NCI-H2107 (cell line): ENCODE measurements at regions not wholly inside any gene's neighbourhood (a gene's known extent, or its start where the extent isn't known, plus 50 kb on each side); places are given as distances from the start of the nearest gene placed in this dataset.

Source experiments
- DNase-seq: peaks from one replicate; lab custom pipeline; 2025; lab: John Stamatoyannopoulos, UW

DNA sequence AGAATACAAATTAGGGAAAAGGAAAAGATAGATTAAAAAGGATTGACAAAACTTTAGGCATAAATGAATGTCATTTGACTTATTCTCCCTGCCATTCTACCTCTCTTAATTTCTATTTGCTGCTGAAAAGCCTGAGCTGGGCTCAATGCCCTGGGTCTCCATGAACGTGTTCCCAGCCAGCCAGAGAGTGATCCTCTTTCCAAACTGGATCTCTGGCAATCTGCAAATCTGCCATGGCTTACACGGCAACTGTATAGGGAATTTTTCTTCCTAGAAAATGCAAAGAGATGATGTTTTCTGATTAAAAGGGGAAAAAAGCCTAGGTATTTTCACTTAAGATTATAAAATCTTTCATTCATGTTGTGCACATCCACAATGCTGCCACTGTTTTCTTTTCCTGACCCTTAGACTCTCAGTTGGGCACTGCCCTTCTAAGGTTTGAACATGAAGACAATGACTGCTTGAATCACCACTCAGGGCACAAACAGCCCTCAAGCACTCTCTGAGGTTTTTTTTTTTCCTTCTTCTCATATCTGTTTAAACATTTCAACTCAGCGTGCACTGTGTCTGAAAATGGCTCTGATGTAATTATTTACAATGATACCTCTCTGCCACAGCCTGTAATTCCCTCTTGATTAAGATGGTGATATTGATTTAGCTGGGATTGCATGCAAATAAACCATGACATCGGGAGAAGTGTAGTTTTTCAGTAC, 60.3 kb downstream of the DACT1 start:
- peak; percentile 66 for DNase-seq

DNA sequence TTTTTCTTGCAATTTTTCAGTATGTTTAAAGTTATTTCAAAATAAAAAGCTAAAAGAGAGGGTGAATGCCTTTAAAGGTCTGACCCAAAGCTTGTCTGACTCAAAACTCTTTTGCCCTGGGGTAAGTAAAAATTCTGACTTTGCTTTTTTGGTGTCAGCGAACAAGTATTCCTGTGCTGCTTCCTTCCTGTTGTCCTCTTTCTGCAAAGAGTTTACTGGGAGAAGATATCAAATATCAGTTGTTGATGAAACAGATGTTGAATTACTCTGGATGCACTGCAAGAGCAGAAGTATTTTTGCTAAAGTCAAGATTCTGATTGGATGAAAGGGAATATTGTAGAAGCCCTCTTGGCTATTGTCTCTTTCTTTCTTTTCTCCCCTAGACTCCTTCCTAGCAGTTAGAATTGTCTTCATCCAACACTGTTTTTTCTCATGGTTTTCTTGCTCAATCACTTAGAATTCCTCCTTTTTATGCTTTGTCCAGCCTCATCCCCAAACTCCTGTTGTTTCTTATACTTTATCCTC, 62.0 kb downstream of the DACT1 start:
- no peak for DNase-seq

DNA sequence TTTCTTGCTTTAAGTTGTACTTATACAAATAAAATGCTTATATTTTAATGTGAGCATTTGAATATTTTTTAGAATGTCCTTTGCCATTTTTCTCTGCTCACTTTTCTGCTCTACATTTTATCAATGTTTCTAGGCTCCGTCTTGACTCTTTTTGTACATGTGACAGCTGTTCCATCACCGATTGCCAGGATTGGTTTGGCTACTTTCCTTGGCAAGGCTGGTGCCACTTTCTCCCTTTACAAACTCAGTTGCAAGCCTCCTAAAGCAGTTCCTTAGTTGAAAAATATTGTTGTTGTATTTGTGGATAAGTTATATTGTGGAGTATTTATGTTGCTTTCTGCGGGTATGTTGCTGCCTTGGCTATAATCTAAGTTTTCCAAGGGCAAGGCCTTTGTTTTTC, 63.4 kb downstream of the DACT1 start:
- no peak for DNase-seq

DNA sequence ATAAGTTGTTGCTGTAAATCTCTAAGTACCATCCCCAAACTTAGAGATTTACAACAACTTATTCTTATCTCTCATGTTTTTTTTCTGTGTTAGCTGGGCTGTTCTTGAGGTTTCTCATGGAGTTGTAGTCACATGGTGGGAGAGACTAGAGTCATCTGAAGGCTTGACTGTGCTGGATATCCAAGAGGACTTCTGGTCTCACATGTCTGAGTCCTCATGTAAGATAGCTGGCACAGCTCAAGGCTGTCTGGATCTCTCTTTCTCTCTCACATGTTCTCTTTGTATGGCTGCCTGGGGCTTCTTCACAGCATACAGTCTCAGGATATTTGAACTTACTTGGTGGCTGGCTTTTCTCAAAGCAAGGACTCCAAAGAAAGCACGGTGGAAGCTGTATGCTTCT, 63.8 kb downstream of the DACT1 start:
- DNase-seq, result no peak

DNA sequence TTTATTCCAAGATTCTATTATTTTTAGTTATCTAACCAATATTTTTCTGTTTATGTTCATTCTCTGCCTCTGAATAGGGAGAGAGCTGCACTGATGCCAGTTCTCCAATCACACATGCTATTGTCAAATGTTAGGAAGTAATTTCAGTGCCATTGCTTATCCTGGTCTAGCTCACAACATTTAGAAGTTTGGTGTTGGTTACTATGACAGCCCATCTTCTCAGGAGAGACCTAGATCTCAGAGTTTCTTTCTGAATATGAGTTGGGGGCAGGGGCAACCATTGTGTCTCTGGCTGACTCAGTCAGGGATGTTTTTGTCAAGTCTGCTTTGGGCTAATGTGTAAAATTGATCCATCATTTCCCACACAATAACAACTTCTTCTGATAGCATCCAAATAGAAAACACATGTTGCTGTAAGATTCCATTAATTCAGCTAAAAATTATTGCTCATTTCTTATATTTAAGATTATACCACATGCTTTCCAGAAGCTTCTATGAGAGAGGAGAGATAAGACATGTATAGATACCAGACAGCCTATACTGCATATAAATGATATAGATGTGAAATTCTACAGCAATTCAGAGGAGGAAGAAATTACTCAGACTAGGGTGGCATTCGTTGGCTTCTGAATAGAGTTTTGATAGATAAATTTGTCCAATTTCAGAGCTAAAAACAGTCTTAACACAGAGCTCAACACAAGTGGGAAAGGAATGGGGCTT, 64.8 kb downstream of the DACT1 start:
- no peak for DNase-seq

DNA sequence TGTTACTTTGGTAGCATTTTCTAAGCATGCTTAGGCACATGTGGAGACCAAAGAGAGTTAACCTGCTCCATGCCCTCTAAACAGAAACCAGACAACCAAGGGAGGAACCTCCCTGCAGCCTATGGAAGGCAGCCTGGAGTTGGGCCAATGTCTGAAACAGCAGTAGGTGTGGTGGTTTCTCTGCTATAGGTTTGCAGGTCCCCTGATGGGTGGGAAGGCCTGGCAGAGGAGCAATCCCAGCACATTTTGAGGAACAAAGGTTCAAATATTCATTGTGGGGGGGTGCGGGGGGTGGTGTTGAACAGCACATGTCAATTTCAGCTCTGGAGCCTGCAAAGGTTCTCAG, 65.4 kb downstream of the DACT1 start:
- no peak for DNase-seq

DNA sequence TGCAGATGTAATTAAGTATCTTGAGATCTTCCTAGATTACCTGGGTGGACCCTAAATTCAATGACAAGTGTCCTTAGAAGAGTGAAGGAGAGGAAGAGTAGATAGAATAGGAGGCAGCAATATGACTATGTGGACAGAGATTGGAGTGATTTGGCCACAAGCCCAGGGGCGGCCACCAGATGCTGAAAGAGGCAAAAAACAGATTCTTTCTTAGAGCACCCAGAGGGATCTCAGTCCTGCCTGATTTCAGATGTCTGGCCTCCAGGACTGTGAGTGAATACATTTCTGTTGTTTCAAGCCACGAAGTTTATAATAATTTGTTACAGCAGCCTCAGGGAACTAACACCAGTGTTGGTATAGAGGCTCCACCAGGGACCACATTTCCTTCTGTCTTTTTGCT, 67.3 kb downstream of the DACT1 start:
- DNase-seq, result no peak

DNA sequence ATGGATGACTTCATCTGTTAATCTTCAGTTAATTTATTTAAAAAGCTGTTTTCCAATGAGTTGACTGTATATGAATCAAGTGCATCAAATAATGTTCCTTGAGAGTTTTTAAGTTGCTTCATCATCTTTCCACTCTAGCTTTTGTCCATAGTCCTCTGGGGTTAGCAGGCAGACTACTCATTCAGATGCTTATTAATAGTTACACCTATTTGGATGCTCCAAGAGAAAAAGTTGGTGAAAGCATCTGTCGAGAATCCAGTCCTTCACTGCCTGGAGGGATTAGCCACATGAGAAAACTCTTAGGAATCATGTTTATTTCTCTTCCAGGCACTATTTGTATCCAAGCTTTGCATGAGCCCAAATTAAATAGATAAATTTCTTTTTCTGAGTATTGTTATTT, 70.2 kb downstream of the DACT1 start:
- no peak for DNase-seq

DNA sequence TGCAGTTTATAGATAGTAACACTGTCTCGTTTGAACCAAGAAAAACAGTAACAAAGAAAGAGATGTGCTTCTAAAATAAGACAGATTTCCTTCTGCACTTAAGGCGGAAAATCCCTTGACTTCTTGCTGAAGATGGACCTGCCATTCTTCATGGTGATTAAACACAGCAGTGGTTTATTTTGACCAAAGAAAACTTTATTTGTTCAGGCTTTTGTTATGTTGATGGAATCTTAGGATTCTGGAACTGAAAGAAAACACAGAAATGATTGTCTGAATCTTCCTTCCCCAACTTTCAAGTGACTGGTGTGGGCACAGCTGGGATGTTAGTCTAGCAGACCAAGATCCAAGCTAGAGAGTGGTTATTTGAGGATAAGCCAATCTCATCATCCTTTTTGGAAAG, 72.2 kb downstream of the DACT1 start:
- DNase-seq, result no peak

DNA sequence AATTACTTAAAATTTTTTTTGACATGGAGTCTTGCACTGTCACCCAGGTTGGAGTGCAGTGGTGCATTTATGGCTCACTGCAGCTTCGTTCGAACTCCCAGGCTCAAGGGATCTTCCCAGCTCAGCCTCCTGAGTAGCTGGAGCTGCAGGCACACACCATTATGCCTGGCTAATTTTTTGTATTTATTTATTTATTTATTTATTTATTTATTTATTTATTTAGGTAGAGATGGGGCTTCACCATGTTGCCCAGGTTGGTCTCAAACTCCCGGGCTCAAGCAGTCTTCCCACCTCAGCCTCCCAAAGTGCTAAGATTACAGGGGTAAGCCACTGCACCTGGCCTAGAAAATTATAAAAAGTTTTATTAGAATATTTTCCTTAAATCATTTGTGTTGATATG, 73.6 kb downstream of the DACT1 start:
- DNase-seq, result no peak

DNA sequence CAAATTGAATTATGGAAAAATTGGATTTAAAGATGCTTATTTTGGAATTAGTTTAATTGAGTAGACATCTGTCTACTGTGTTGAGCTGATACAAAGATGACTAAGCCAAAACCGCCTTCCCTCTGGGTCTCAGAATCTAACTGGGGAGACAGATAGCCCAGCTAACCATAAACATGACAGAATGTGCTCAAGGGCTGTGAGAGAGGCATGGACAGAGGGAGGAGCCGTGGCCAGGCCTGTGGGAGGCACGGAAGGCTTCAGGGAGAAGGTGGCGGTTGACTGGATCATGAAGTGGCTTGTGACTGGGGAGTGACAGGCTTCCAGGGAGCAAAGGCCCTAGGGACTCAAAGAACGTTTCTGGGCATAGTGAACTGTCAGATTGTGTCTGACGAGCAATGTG, 74.6 kb downstream of the DACT1 start:
- DNase-seq, result no peak

DNA sequence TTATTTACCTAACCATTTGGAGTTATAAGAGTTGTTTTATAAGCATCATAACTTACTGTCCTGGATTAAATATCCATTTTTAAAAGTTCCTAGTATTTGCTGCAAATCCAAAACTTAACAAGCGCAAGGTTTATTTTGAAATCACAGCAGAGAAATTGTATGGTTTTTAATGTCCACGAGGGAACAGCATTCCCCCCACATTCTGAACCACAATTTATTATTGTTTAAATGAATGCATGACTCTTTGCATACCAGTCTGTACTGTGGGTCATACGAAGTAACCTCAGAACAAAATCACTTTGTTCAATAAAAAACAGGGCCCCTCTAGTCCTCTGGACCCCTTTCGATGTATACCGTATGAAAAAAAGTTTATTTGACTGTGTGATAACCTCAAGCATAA, 75.9 kb downstream of the DACT1 start:
- DNase-seq, result no peak

DNA sequence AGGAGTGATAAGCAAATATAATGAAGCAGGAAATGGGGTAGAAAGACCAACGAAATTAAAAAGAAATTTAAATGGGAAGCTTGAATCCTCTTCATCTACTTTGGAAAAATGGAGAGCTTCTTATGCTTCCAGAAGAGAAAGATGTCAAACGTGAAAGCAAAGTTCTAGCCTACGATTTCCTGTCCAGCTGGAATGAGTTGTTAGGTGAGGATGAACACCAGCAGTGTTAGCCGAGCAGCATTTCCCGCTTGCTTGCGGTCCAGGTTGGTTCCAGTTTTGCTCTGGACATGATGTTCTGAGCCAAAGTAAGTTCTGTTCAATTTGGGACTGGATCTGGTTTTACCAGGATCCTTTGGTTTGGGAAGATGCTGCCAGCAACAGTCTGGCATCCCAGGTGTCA, 78.9 kb downstream of the DACT1 start:
- DNase-seq, result no peak

DNA sequence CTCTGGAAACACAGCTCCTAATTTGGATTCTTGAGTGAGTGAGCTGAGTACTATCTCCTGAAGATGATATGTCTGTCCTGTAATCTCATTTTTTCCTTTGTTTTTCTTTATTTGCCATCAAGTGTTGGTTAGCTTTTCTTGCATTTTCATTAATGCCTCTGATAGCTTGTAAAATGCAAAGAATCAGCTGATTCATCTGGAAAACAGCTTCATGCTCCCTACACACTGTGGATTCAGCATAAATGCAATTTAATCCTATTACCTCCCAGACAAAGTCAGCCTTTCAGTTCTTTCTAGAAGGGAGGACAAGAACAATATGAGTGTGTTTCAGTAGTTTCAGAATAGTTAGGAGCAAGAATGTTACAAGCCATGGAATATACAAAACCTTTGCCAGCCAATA, 79.4 kb downstream of the DACT1 start:
- no peak for DNase-seq

DNA sequence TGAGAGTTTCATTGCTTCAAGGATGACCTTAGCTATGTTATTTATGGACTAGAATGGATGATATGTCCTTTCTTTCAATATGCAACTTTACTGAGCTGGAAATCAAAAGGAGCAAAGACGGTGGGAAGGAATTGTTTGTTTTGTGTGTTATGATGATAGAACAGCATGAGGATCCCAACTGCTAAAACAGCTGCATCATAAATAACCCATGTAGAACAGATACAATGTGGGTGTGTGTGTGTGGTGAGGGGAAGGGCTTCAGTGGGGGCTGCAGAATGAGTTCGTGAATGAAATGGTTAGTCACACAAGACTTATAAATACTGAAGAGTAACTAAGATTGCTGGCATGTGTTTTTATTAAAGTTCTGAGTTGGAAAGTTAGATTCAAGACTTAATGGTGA, 80.1 kb downstream of the DACT1 start:
- DNase-seq, result no peak

DNA sequence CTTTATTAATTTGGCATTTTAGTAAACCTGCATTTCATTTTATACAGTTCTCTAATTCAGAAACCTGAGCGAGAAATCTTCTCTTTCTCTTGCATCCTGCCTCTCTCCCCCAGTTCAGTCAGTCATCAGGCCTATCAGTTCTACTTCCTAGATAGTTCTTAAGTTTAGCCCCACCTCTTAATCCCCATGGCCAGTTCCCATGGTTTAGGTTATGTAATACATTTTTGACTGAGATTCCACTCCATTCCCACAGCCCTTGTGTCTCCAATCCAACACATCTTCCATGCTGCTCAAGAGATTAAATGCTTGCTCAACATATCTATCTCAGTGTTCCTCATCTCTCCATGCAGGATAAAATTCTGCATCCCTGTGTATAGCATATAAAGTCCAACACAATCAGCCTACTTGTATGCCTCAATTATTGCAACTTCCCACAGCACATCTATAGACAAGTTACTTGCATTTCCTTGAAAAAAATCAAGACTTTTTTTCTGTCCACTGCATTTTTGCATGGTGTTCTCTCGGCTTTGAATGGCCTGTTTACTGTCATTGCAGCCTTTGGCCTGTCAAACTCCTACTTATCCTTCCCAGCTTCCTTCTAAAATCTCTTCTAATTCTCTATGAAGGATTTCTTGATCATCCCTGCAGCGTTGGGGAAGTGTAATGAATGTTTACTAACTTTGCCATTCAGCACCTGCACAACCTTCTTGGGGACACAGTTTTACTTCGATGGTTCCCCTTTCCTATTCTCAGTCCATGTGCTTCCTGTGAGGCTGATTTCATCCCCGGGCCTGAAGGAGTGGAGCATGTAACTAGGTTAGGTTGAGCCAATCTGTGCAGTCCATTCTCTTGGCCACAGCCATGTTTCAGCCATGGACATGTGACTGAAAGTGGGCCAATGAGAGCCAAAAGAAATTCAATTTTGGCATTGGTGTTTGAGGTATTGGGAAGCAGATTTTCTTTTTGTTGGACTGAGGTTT, 80.8 kb downstream of the DACT1 start:
- no peak for DNase-seq

DNA sequence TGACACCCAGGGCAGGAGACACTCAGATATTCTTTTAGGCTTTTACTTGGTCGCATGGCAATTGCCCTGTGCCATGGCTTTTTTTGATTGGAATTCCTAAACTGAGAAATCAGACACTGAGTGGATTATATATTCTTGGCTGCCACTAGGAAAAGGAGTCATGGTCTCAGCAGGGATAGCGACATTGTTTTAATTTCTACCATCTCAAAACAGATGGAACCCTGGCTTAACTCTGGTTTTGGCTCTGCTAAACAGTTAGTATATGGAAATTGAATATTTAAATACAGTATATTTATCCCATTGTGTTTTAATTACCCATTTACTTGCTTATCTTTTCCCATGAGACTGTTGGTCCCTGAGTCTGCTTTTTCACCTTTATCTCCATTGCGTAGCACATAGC, 84.0 kb downstream of the DACT1 start:
- no peak for DNase-seq

DNA sequence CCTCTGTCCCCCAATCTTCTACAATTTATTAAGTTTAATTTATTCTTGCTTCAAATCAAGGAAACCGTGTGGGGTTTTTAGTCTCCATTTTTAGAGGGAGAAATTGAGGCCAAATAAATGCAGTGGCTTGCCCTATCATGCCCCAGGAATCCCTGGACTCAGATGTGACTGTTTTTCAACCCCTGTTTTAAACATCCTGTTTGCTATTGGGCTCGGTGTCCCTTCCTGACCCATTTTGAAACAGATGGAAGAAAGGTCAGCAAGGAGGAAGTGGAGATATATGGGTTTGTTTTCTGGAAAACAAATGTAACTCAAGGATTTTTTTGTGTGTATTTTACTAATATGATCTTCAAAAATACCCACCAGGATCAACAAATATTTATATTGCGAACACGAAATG, 84.7 kb downstream of the DACT1 start:
- DNase-seq, result no peak

DNA sequence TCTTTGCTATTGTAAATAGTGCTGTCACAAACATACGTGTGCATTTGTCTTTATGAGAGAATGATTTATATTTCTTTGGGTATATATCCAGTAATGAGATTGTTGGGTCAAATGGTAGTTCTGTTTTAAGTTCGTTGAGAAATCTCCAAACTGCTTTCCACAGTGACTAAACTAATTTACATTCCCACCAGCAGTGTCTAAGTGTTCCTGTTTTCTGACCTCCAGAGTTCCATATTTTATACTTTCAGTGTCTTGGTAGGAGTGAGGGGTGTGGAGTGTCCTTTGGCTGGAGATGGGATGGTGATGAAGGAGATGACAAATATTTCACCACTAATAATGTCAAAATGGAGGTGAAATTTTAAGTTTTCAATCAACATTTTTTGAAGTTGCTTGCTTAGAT, 86.4 kb downstream of the DACT1 start:
- DNase-seq, result no peak

DNA sequence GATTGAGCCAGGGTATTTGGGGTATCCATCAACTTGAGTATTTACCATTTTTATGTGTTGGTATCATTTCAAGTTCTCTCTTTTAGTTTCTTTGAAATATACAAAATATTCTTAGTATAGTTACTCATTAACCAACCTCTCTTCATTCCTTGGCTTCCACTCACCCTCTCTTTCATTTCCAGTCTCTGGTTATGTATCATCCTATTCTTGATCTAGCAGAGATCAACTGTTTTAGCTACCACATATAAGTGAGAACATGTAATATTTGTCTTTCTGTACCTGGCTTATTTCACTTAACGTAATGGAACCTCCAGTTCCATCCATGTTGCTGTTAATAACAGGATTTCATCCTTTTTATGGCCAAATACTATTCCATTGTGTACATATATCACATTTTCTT, 86.9 kb downstream of the DACT1 start:
- no peak for DNase-seq

DNA sequence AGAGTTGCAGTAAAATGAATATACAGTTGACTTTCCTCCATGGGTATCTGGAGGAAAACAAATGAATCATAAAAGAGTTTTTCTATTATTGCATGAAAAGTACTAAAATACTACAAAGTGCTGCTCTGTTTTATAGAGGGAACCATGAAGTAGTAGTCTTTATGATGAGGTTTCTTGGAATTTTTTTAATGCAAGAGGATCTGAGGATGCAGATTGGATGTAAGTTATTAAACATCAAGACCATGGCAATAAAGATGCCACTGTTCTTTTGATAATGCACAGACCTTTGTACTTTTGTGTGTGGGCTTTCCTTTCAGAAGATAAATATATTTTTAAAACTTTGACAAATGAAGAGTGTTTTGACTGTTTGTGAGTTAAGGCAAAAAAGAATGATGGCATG, 87.5 kb downstream of the DACT1 start:
- DNase-seq, result no peak

DNA sequence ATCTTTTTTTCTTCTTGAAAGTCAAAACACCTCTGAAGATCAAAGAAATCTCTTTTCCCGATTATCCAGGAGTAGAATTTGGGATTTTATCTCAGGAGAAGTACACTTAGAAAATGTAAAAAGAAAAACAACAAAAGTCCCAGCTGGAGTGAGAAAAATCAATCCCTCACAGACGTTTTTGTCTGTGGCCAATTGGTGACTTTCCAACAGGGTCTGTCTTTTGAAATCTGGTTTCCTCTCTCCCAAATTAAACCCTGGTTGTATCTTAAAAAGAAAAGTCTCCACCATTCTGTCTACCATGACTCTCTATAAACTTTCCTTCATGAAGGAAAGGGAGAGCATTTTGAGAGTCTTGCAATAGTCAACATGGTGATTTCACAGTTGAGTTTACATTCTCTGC, 88.1 kb downstream of the DACT1 start:
- no peak for DNase-seq
